ENCODE measurements at regions not wholly inside any gene's neighbourhood (a gene's known extent, or its start where the extent isn't known, plus 50 kb on each side); places are given as distances from the start of the nearest gene placed in this dataset.

DNA sequence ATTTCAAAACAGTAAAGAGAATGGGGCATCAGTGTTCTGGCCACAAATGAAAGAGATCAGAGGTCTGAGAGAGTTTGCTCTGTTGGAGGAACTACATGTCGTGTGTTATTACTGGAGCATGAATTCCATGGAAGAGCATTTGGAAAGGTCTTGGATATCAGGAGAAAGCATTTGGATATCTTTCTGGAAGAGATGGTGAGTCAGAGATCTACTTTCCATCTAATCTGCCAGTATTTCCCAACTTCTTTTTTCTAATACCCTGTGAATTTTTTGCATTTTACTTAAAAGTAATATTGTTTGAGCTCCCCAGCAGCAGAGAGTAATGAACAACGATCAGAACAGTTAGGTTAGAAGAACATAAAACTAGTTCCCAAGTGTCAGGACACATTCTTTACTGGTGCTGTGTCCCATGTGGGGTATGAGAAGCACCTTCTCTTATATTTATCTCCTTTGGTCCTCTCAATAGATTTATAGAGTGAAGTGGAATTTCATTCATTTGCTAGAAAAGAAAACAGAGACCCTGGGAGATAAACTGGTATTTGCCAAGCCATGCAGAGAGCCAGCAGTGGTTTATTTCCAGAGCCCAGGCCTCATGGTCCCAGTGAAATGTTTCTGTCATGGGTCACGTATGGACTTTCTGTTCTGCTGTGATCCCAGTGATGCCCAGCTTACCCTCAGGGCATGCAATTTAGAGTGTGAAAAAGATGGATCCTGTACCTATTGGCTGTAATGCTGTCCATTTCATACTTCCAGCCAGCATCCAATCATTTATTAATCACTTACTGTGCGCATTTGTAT lies 130.8 kb upstream of the NT5C1B start:
- H3K4me3 ChIP-seq (ENCODE audit: low read depth, low read length), result no peak overlapping the region
- TF ChIP-seq, protein P1, sequence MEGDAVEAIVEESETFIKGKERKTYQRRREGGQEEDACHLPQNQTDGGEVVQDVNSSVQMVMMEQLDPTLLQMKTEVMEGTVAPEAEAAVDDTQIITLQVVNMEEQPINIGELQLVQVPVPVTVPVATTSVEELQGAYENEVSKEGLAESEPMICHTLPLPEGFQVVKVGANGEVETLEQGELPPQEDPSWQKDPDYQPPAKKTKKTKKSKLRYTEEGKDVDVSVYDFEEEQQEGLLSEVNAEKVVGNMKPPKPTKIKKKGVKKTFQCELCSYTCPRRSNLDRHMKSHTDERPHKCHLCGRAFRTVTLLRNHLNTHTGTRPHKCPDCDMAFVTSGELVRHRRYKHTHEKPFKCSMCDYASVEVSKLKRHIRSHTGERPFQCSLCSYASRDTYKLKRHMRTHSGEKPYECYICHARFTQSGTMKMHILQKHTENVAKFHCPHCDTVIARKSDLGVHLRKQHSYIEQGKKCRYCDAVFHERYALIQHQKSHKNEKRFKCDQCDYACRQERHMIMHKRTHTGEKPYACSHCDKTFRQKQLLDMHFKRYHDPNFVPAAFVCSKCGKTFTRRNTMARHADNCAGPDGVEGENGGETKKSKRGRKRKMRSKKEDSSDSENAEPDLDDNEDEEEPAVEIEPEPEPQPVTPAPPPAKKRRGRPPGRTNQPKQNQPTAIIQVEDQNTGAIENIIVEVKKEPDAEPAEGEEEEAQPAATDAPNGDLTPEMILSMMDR (IDR thresholded peaks at IDR 0.05; ENCODE audit: low read depth, low read length), result no peak

DNA sequence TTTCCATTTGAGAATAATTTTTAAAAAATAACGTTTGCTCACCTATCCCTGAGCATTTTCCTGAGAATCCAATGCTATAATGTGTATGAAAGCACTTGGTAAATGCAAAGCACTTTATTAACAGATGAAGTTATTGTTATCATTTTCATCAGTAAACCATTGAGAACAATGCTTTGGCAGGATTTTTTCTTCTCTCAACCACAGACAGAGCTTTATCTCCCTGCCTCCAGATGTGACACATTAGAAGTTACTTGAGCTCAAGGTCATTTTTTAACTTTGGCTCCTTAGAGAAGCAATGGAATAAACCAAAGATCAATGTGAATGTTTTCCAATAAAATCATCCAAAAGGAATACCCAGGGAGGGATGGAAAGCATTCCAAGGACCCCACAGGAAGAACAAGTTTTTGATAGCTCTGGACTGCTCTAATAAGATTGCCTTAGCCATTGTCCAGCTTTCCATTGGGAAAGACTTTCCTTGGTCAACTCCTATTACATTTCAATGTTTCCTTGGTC lies 118.9 kb upstream of the NT5C1B start:
- TF ChIP-seq, protein P1 (IDR thresholded peaks at IDR 0.05; ENCODE audit: low read depth, low read length), result no peak

DNA sequence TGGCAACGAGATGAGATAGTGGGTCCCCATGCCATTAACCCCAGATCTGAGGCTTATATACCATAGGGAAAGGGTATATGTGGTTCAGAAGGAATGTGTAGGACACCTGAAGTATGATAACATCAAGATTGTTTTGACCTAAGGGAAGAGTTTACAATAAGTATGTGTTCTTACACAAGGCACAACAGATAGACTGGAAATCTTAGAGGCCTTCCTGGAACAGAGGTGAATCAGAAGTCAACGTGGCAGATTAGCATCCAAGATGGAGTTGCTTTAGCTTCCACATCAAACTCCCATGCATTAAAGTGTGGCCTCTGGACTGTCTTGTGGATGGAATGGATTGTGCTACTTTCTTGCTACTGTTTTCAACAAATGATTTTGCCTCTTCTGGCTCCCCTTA lies 116.6 kb upstream of the NT5C1B start:
- TF ChIP-seq, protein P1 (IDR thresholded peaks at IDR 0.05; ENCODE audit: low read depth, low read length), result no peak
- no peak overlapping the region for H3K4me3 ChIP-seq (ENCODE audit: low read depth, low read length)

More for the DNA sequence above, 118.9 kb upstream of the NT5C1B start:
- H3K4me3 ChIP-seq (ENCODE audit: low read depth, low read length), result no peak overlapping the region

DNA sequence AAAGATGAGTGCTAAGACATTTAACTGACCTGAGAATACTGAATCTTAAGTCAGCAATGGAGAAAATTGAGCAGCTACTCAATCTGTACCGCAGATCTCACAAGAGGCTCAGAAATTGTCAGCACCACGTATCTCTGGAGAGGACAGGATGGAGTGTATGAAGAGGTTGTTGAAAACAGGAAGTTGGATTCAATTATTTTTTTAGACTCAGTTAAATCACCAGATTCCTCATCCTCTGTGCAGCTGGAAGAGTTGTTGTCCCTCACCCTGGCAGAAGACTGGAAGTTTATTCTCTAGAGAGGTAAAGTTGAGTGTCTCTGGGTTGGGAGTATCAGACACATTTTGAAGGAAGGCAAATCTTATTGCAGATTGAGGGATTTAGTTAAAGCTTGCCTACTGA lies 114.9 kb upstream of the NT5C1B start:
- H3K4me3 ChIP-seq (ENCODE audit: low read depth, low read length), result no peak overlapping the region
- TF ChIP-seq, protein P1 (IDR thresholded peaks at IDR 0.05; ENCODE audit: low read depth, low read length), result no peak

DNA sequence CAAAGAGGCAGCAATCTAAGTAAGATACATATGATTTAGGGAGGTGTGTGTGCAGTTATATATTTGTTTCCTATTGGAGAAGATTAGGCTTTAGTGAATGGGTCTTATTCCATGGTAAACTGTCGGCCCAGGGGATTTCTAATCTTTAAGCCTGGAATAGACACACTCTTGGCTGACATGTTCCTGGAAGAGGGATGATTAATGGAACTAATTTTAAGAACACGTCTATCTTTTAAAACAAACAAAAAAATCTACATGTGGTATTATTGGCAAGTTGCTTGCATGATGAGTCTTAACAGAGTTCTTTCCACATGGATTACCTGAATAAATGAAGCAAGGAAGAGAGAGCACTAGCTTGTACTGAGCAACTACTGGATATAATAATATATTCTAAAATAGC lies 114.2 kb upstream of the NT5C1B start:
- no peak overlapping the region for H3K4me3 ChIP-seq (ENCODE audit: low read depth, low read length)
- TF ChIP-seq, protein P1 (IDR thresholded peaks at IDR 0.05; ENCODE audit: low read depth, low read length), result no peak

DNA sequence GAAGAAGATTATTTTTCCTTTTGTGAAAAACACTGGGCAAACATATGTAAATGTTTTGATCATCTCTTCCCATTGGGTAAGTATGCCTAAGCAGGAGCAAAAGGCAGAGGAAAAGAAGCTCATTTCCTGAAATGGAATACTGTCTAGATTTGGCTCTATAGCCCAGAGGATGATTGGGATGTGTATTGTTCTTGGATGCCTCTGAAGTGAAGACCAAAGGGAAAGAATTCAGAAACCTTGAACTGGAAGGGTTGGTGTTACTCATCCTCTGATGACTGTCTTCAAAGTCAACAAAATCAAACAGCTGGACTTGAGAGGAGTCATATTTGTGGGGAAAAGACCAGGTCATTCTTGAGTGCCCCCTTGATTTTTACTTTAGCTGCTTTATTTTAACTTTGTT lies 112.6 kb upstream of the NT5C1B start:
- H3K4me3 ChIP-seq (ENCODE audit: low read depth, low read length), result no peak overlapping the region
- TF ChIP-seq, protein P1 (IDR thresholded peaks at IDR 0.05; ENCODE audit: low read depth, low read length), result no peak

DNA sequence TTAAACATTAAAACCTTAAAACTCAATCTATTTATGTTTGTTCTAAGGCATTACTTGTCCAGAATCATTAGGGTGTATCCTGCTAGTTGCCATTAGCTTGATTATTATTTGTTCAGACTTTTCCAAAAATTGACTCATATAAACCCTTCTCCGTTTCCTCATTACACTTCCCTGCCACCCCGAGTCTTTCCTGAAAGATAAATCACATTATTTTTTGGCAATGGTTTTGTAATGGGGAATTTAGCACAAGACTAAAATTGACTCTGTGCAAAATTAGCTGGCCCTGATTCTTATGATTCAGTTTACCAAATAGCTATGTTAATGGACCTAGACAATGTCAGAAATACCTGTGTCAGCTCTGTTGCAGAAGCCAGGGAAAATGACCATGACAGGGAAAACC lies 112.2 kb upstream of the NT5C1B start:
- TF ChIP-seq, protein P1 (IDR thresholded peaks at IDR 0.05; ENCODE audit: low read depth, low read length), result no peak
- no peak overlapping the region for H3K4me3 ChIP-seq (ENCODE audit: low read depth, low read length)
